Liver (tissue), 3 donors: ENCODE measurements at regions not wholly inside any gene's neighbourhood (a gene's known extent, or its start where the extent isn't known, plus 50 kb on each side); places are given as distances from the start of the nearest gene placed in this dataset.

ENCODE experiments used
- ATF3 ChIP-seq: IDR thresholded peaks from 2 replicates; pipeline ENCODE4 v1.6.1; 2016; ENCODE audit warnings: antibody characterized with exemption
- CTCF ChIP-seq: fragments of 150-350 bp; IDR thresholded peaks from 2 replicates; pipeline ENCODE4 v1.5.1; 2017; ENCODE audit warnings: improper control_type of control experiment, low read depth, low read length; ENCODE audit not compliant: missing input control
- GABPA ChIP-seq, 2 donors: IDR thresholded peaks in 1 of 2; conservative IDR thresholded peaks in 1 of 2; 2 replicates each; pipeline ENCODE4 v1.6.1; 2016; ENCODE audit warnings: antibody characterized with exemption in 2 of 2, mild to moderate bottlenecking in 1 of 2, moderate library complexity in 1 of 2
- MAX ChIP-seq: IDR thresholded peaks from 2 replicates; pipeline ENCODE4 v1.6.1; 2016; ENCODE audit warnings: antibody characterized with exemption
- NR2F2 ChIP-seq: IDR thresholded peaks from 2 replicates; pipeline ENCODE4 v1.6.1; 2016; ENCODE audit warnings: antibody characterized with exemption
- RAD21 ChIP-seq, 2 donors: IDR thresholded peaks; 2 replicates each; pipeline ENCODE4 v1.6.1; 2016; ENCODE audit warnings: antibody characterized with exemption in 2 of 2, mild to moderate bottlenecking in 2 of 2
- SP1 ChIP-seq: IDR thresholded peaks from 2 replicates; pipeline ENCODE4 v1.6.1; 2018; ENCODE audit warnings: antibody characterized with exemption, mild to moderate bottlenecking
- TAF1 ChIP-seq: conservative IDR thresholded peaks from 2 replicates; pipeline ENCODE4 v1.6.1; 2016; ENCODE audit warnings: antibody characterized with exemption, mild to moderate bottlenecking
- YY1 ChIP-seq: IDR thresholded peaks from 2 replicates; pipeline ENCODE4 v1.6.1; 2016; ENCODE audit warnings: antibody characterized with exemption, mild to moderate bottlenecking
- donor health status: healthy.
- donor health status: healthy.

DNA sequence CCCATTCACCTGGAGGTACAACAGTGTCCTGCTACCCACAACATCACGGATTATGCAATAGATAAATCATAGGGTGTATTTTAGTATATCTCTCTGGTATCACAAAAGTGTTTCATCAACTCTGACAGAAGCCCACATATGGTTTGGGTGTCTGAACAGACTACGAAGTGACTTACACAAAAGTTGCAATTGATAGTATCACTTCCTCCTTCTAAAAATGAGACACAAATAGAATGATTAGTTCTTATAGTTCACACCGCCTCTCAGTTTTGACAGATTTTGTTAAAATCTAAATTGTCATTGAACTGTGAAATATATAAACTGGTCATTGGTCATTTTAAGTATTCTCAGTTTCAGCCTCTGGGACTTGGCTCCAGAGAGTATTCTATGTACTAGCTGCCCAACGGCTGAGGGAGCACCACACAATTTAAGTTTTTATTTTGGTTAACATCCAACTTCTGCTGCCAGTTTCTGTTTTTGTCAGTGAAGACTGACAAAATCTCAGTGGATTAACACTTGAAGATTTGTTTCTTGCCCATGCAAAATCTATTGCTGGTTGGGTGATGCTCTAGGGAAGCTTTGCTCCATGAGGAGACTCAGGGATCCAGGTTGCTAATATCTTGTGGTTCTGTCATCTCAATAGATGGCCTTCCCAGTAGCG lies 113.8 kb upstream of the PUDP start:
- no peak for TF ChIP-seq MAX
- no peak for TF ChIP-seq SP1
- TF ChIP-seq TAF1 = no peak
- TF ChIP-seq CTCF = no peak
- no peak for TF ChIP-seq YY1
- TF ChIP-seq RAD21 (IDR thresholded peaks at IDR 0.05) = no peak
- TF ChIP-seq NR2F2 = no peak
- TF ChIP-seq GABPA (IDR thresholded peaks at IDR 0.05 in 1 of 2, conservative IDR thresholded peaks at IDR 0.05 in 1 of 2) = no peak
- TF ChIP-seq ATF3 = no peak
